IPS-18a (cell line): ENCODE measurements at regions not wholly inside any gene's neighbourhood (a gene's known extent, or its start where the extent isn't known, plus 50 kb on each side); places are given as distances from the start of the nearest gene placed in this dataset.

Source experiments
- H3K27ac ChIP-seq: one replicate; pipeline ENCODE4 v1.5.1; 2013; ENCODE audit warnings: low read length
- H3K27me3 ChIP-seq: one replicate; pipeline ENCODE4 v1.6.1; 2013; ENCODE audit warnings: mild to moderate bottlenecking, low read length; ENCODE audit not compliant: control insufficient read depth, insufficient read depth
- H3K36me3 ChIP-seq: one replicate; pipeline ENCODE4 v1.6.1; 2013; ENCODE audit warnings: low read depth, low read length; ENCODE audit not compliant: control insufficient read depth
- H3K4me1 ChIP-seq: one replicate; pipeline ENCODE4 v1.6.1; 2013; ENCODE audit warnings: low read depth, low read length; ENCODE audit not compliant: control insufficient read depth
- H3K4me3 ChIP-seq: one replicate; pipeline ENCODE4 v1.5.1; 2013; ENCODE audit warnings: low read length
- H3K9ac ChIP-seq: one replicate; pipeline ENCODE4 v1.6.1; 2013; ENCODE audit warnings: mild to moderate bottlenecking, low read length, moderate library complexity
- H3K9me3 ChIP-seq: one replicate; pipeline ENCODE4 v1.6.1; 2013; ENCODE audit warnings: low read depth, low read length; ENCODE audit not compliant: control insufficient read depth

DNA sequence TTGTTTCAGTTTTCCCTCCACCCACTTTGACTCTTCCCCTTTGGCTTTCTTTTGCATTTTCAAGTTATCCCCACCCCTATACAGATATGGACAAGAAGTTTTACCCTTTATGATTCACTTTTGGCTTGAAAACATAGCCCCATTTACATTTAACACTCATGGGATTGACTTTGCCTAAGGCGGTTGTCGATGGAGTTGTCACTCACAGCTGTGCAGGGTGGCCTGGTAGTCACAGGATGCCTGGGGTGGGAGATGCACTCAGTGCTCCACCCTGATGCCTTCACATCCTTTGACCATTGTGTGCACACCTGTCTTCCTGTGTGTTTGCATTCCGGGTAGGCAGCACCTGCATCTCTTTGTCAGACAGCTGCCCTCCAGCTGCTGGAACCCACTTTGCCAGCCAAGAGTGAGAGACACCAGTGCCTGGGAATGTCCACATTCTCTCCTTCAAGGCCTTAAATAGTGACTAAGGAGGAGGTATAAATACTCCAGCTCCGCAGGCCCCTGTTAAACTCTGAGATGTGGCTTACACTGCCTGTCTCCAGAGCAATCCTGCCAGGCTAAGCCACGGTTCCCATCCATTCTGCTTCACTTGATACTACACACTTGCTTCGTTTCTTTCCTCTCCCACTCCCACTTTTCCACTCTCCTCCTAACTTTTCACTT is 191.5 kb upstream of the SLC24A5 start:
- Histone ChIP-seq H3K36me3 (no peaks in the 10 kb centered on the region), H3K4me3 (no peak overlapping the region), H3K9ac (no peak overlapping the region), H3K27ac (no peak overlapping the region), H3K27me3 (no peaks in the 10 kb centered on the region), H3K4me1 (no peaks in the 10 kb centered on the region), H3K9me3 (no peaks in the 10 kb centered on the region)

DNA sequence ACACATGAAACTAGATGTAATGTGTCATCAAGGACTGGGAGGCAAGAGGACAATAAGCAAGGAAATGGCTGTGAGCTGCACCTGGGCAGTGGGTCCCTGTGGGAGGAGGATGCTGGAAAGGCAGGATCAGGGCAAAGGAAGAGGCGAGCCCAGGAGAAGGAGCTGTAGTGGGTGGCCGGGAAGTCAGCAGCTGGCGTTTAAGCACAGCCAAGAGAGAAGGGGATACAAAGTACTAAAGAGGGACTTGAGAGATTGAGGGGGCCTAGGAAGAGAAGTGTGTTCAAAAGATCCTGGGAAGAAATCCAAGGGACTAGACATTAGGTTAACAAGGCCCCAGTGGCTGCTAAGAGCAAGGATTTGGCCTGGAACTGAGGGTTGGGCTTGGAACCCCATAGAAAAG is 188.5 kb upstream of the SLC24A5 start:
- H3K27me3 ChIP-seq, result no peaks in the 10 kb centered on the region
- no peak overlapping the region for H3K9ac ChIP-seq
- no peak overlapping the region for H3K27ac ChIP-seq
- H3K36me3 ChIP-seq, result no peaks in the 10 kb centered on the region
- no peaks in the 10 kb centered on the region for H3K9me3 ChIP-seq
- H3K4me1 ChIP-seq, result no peaks in the 10 kb centered on the region
- no peak overlapping the region for H3K4me3 ChIP-seq

DNA sequence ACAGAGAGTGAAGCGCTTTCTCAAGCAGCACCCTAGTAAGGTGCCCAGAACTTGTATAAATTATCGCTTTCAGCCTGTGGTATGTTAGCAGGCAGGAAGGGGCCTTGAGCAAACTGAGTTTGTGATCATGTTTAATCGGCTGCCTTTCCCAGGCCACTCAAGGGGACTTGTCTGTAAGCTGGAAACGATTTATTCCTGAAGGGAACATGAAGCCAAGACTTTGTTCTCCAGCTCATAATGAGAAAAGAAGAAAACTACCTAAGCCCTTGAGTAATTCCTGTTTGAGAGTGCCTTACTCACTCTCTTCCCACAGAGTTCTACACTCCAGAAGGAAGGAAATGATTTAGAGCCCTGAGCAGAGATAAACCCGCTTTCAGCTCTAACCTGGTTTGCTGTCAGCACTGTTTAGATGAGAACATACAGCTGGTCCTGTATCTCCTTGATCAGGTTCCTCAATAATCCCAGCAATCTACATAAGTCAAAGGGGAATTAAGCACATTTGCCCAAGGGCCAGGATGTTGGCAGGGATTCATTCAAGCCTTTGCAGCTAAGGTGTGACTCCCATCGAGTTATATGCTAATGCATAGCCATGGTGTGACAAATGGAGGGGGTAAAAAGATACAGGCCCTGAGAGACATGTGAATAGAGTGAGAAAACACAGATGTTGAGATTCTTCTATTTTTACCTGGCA is 187.7 kb upstream of the SLC24A5 start:
- no peaks in the 10 kb centered on the region for H3K36me3 ChIP-seq
- H3K27ac ChIP-seq, result no peak overlapping the region
- H3K9ac ChIP-seq, result no peak overlapping the region
- no peaks in the 10 kb centered on the region for H3K9me3 ChIP-seq
- H3K4me3 ChIP-seq, result no peak overlapping the region
- no peaks in the 10 kb centered on the region for H3K4me1 ChIP-seq
- no peaks in the 10 kb centered on the region for H3K27me3 ChIP-seq

GRCh38 chr15:47933865-47934264 is 186.9 kb upstream of the SLC24A5 start:
- no peaks in the 10 kb centered on the region for H3K27me3 ChIP-seq
- no peaks in the 10 kb centered on the region for H3K9me3 ChIP-seq
- no peaks in the 10 kb centered on the region for H3K4me1 ChIP-seq
- no peak overlapping the region for H3K4me3 ChIP-seq
- H3K27ac ChIP-seq, result no peak overlapping the region
- H3K36me3 ChIP-seq, result no peaks in the 10 kb centered on the region
- no peak overlapping the region for H3K9ac ChIP-seq

- H3K27ac ChIP-seq, result no peak overlapping the region
- no peak overlapping the region for H3K9ac ChIP-seq
- no peaks in the 10 kb centered on the region for H3K36me3 ChIP-seq
- no peaks in the 10 kb centered on the region for H3K27me3 ChIP-seq
- H3K9me3 ChIP-seq, result no peaks in the 10 kb centered on the region
- no peak overlapping the region for H3K4me3 ChIP-seq
- H3K4me1 ChIP-seq, result no peaks in the 10 kb centered on the region
These were observed 186.4 kb upstream of the SLC24A5 start for GRCh38 chr15:47934342-47934741.

DNA sequence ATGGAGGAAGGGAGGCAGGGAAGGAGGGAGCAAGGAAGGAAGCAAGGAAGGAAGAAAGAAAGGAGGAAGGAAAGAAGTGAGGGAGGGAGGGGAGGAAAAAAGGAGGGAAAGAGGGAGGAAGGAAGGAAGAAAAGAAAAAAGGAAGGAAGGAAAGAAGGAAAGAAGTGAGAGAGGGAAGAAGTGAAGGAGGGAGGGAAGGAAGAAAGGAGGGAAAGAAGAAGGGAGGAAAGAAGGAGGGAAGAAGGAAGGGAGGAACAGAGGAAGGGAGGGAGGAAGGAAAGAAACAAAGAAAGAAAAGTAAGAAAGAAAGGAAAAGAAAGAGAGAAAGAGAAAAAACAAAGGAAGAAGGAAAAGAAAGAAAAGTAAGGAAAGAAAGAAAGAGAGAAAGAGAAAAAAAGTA is 183.0 kb upstream of the SLC24A5 start:
- Histone ChIP-seq H3K4me3 (no peak overlapping the region), H3K36me3 (no peaks in the 10 kb centered on the region), H3K9ac (no peak overlapping the region), H3K4me1 (no peaks in the 10 kb centered on the region), H3K9me3 (no peaks in the 10 kb centered on the region), H3K27ac (no peak overlapping the region), H3K27me3 (no peaks in the 10 kb centered on the region)

GRCh38 chr15:47944637-47945288 is 176.0 kb upstream of the SLC24A5 start:
- H3K27ac ChIP-seq, result no peak overlapping the region
- no peak overlapping the region for H3K4me3 ChIP-seq
- no peaks in the 10 kb centered on the region for H3K27me3 ChIP-seq

DNA sequence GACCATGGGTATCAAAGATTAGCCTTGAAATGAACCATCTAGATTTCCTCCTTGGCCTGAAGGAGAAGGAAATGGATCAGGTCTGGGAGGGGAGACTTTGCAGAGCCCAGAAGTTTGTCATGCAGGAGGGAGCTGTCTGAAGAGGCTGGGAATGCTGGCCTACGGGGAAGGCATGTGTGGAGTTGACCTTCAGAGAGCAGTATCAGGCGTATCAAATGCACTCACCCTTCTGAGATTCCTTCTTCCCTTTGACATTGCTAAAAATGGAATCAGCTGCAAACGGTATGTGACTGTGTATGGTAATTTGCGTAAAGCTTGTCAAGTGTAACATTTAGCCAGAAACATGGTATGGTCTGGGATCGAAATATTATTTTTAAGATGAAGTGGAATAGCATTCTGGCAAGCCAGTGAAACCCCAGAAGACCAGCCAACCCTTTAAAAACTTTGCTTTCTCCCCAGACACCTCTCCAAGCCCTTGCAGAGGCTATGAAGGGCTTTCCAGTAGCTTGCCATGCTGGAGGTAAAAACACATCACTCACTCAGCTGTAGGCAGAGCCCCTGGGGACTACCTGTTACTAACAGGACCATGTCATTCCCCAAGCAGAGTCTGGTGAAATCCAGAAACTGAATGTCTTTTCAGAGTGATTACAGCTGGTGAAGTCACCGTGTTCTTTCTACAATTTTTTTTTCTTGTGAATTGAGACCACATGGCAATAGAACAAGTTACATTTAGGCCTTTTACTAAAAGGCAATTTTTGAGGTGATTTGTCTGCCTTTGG is 174.7 kb upstream of the SLC24A5 start:
- Histone ChIP-seq H3K9me3 (no peaks in the 10 kb centered on the region), H3K4me3 (no peak overlapping the region), H3K4me1 (no peaks in the 10 kb centered on the region), H3K27ac (no peak overlapping the region), H3K27me3 (no peaks in the 10 kb centered on the region), H3K9ac (no peak overlapping the region), H3K36me3 (no peaks in the 10 kb centered on the region)

More at GRCh38 chr15:47944637-47945288, 176.0 kb upstream of the SLC24A5 start:
- Histone ChIP-seq H3K9ac (no peak overlapping the region), H3K36me3 (no peaks in the 10 kb centered on the region), H3K4me1 (no peaks in the 10 kb centered on the region), H3K9me3 (no peaks in the 10 kb centered on the region)

GRCh38 chr15:47949815-47950214 is 171.0 kb upstream of the SLC24A5 start:
- Histone ChIP-seq H3K27ac (no peak overlapping the region), H3K9ac (no peak overlapping the region), H3K4me1 (no peaks in the 10 kb centered on the region), H3K4me3 (no peak overlapping the region), H3K36me3 (no peaks in the 10 kb centered on the region), H3K27me3 (no peaks in the 10 kb centered on the region), H3K9me3 (no peaks in the 10 kb centered on the region)

- Histone ChIP-seq H3K27ac (no peak overlapping the region), H3K4me1 (no peaks in the 10 kb centered on the region), H3K4me3 (no peak overlapping the region), H3K36me3 (no peaks in the 10 kb centered on the region), H3K9ac (no peak overlapping the region), H3K27me3 (no peaks in the 10 kb centered on the region), H3K9me3 (no peaks in the 10 kb centered on the region)
These were observed 170.3 kb upstream of the SLC24A5 start for GRCh38 chr15:47950447-47950846.

- Histone ChIP-seq H3K9me3 (no peaks in the 10 kb centered on the region), H3K27me3 (no peaks in the 10 kb centered on the region), H3K4me3 (no peak overlapping the region), H3K4me1 (no peaks in the 10 kb centered on the region), H3K36me3 (no peaks in the 10 kb centered on the region), H3K9ac (no peak overlapping the region), H3K27ac (no peak overlapping the region)
These were observed 169.0 kb upstream of the SLC24A5 start for GRCh38 chr15:47951781-47952180.
